ENCODE measurements at regions not wholly inside any gene's neighbourhood (a gene's known extent, or its start where the extent isn't known, plus 50 kb on each side); places are given as distances from the start of the nearest gene placed in this dataset.
"Not testable (repeated sequence)": the region's sequence is repeated elsewhere in the genome, so short reads cannot be mapped to it uniquely, and the experiment has no call there.

- no peak for TF ChIP-seq CTCF (conservative IDR thresholded peaks at IDR 0.05)
- no peak overlapping the region for H3K27ac ChIP-seq
Observed at GRCh38 chr1:90309806-90310205, 314.9 kb downstream of the ZNF326 start.

GRCh38 chr1:90308421-90308820, 313.5 kb downstream of the ZNF326 start:
- H3K27ac ChIP-seq: no peak overlapping the region

GRCh38 chr1:90305577-90305976, 310.7 kb downstream of the ZNF326 start:
- TF ChIP-seq CTCF (conservative IDR thresholded peaks at IDR 0.05): no peak
- H3K27ac ChIP-seq: no peak overlapping the region

More at GRCh38 chr1:90308421-90308820, 313.5 kb downstream of the ZNF326 start:
- TF ChIP-seq CTCF (conservative IDR thresholded peaks at IDR 0.05): no peak

GRCh38 chr1:90296327-90296726, 301.4 kb downstream of the ZNF326 start:
- no peak for TF ChIP-seq CTCF (conservative IDR thresholded peaks at IDR 0.05)
- no peak overlapping the region for H3K27ac ChIP-seq

GRCh38 chr1:90295534-90295933, 300.6 kb downstream of the ZNF326 start:
- no peak overlapping the region for H3K27ac ChIP-seq
- TF ChIP-seq CTCF (conservative IDR thresholded peaks at IDR 0.05): no peak

GRCh38 chr1:90291431-90292216, 296.7 kb downstream of the ZNF326 start:
- H3K27ac ChIP-seq: no peak overlapping the region
- no peak for TF ChIP-seq CTCF (conservative IDR thresholded peaks at IDR 0.05)

GRCh38 chr1:90282811-90283210, 287.9 kb downstream of the ZNF326 start:
- no peak overlapping the region for H3K27ac ChIP-seq
- TF ChIP-seq CTCF (conservative IDR thresholded peaks at IDR 0.05): no peak

GRCh38 chr1:90281886-90282285, 287.0 kb downstream of the ZNF326 start:
- not testable (repeated sequence) for H3K27ac ChIP-seq

All from VCaP (cell line).